Progenitor cell of endocrine pancreas (in vitro differentiated cells): ENCODE measurements at regions not wholly inside any gene's neighbourhood (a gene's known extent, or its start where the extent isn't known, plus 50 kb on each side); places are given as distances from the start of the nearest gene placed in this dataset.
A peak's percentile ranks its signal among the peaks of the same experiment; 100 is the strongest.

Experiments used
- DNase-seq: peaks from one replicate; pipeline ENCODE4 v3.0.0; 2021; ENCODE audit warnings: low spot score; ENCODE audit not compliant: unreplicated experiment
- H3K27ac Mint-ChIP-seq: 2 replicates; pipeline ENCODE4 v1.8.0; 2021; ENCODE audit warnings: mild to moderate bottlenecking, moderate library complexity, mixed read lengths
- H3K27me3 Mint-ChIP-seq: 2 replicates; pipeline ENCODE4 v1.8.0; 2021; ENCODE audit warnings: mixed read lengths
- H3K36me3 Mint-ChIP-seq: 2 replicates; pipeline ENCODE4 v1.8.0; 2022; ENCODE audit warnings: mixed read lengths; ENCODE audit not compliant: insufficient read depth
- H3K4me1 Mint-ChIP-seq: 2 replicates; pipeline ENCODE4 v1.8.0; 2021; ENCODE audit warnings: low read depth, mixed read lengths
- H3K4me3 Mint-ChIP-seq: 2 replicates; pipeline ENCODE4 v1.8.0; 2021; ENCODE audit warnings: low read depth, mild to moderate bottlenecking, moderate library complexity, mixed read lengths
- H3K9me3 Mint-ChIP-seq: 2 replicates; pipeline ENCODE4 v1.8.0; 2021; ENCODE audit warnings: low read depth, mixed read lengths
- CTCF ChIP-seq: fragments of 200-600 bp; sonication (generic); IDR thresholded peaks from one replicate; pipeline ENCODE4 v1.5.0; 2021; ENCODE audit warnings: antibody characterized with exemption, mild to moderate bottlenecking; ENCODE audit not compliant: unreplicated experiment

- peaks cover 7% of the 10 kb centered on the region for H3K9me3 Mint-ChIP-seq
- no peaks in the 10 kb centered on the region for H3K4me1 Mint-ChIP-seq
- TF ChIP-seq CTCF = no peak
- no peak overlapping the region for H3K27ac Mint-ChIP-seq
- DNase-seq = no peak
- H3K4me3 Mint-ChIP-seq = no peak overlapping the region
- no peaks in the 10 kb centered on the region for H3K36me3 Mint-ChIP-seq
- peaks cover 22% of the 10 kb centered on the region for H3K27me3 Mint-ChIP-seq
Measured at GRCh38 chr12:105931762-105932570, 206.8 kb downstream of the NUAK1 start.

GRCh38 chr12:105933671-105934665 is 204.8 kb downstream of the NUAK1 start:
- no peak for TF ChIP-seq CTCF
- Mint-ChIP-seq H3K4me3 (no peak overlapping the region), H3K36me3 (no peaks in the 10 kb centered on the region), H3K9me3 (no peaks in the 10 kb centered on the region), H3K4me1 (no peaks in the 10 kb centered on the region), H3K27ac (peak overlapping the region; percentile 71), H3K27me3 (peaks cover 28% of the 10 kb centered on the region)
- no peak for DNase-seq

DNA sequence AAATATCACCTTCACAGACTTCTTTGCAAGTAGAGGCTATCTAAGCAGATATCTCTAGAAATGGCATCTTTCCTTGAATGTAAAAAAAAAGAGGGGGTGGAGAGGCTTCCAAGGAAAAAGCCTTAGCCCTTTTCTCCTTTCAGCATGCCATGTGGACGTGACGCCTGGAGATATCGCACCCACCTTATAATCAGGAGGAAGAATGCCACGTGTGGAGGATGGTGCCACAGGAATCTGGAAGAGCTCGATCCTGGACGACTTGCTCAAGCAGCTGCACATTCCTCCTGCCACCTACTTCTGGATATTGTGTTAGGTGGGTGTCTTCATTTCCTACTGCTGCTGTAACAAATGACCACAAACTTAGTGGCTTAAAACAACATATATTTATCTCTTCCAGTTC is 203.6 kb downstream of the NUAK1 start:
- Mint-ChIP-seq H3K4me1 (no peaks in the 10 kb centered on the region), H3K27ac (no peak overlapping the region), H3K27me3 (peaks cover 31% of the 10 kb centered on the region), H3K36me3 (no peaks in the 10 kb centered on the region), H3K9me3 (no peaks in the 10 kb centered on the region), H3K4me3 (no peak overlapping the region)
- no peak for TF ChIP-seq CTCF
- DNase-seq = no peak

GRCh38 chr12:105935981-105936380 is 202.8 kb downstream of the NUAK1 start:
- no peak overlapping the region for H3K4me3 Mint-ChIP-seq
- peaks cover 33% of the 10 kb centered on the region for H3K27me3 Mint-ChIP-seq
- no peaks in the 10 kb centered on the region for H3K9me3 Mint-ChIP-seq
- TF ChIP-seq CTCF = no peak
- no peaks in the 10 kb centered on the region for H3K4me1 Mint-ChIP-seq
- H3K36me3 Mint-ChIP-seq = no peaks in the 10 kb centered on the region
- H3K27ac Mint-ChIP-seq = no peak overlapping the region
- DNase-seq = no peak

GRCh38 chr12:105936496-105936895 is 202.3 kb downstream of the NUAK1 start:
- Mint-ChIP-seq H3K27me3 (peaks cover 33% of the 10 kb centered on the region), H3K4me3 (no peak overlapping the region), H3K27ac (no peak overlapping the region), H3K4me1 (no peaks in the 10 kb centered on the region), H3K36me3 (no peaks in the 10 kb centered on the region), H3K9me3 (no peaks in the 10 kb centered on the region)
- DNase-seq = no peak
- no peak for TF ChIP-seq CTCF
